Activated naive CD8-positive, alpha-beta T cell (primary cell): ENCODE measurements at regions not wholly inside any gene's neighbourhood (a gene's known extent, or its start where the extent isn't known, plus 50 kb on each side); places are given as distances from the start of the nearest gene placed in this dataset.

Experiments used
- H3K27ac Mint-ChIP-seq: one replicate; pipeline ENCODE4 v1.8.0; 2021; ENCODE audit warnings: mixed read lengths
- H3K27me3 Mint-ChIP-seq: one replicate; pipeline ENCODE4 v1.8.0; 2021; ENCODE audit warnings: mixed read lengths
- H3K36me3 Mint-ChIP-seq: one replicate; pipeline ENCODE4 v1.8.0; 2021; ENCODE audit warnings: mixed read lengths
- H3K4me1 Mint-ChIP-seq: one replicate; pipeline ENCODE4 v1.8.0; 2021; ENCODE audit warnings: low read depth, mixed read lengths
- H3K4me3 Mint-ChIP-seq: one replicate; pipeline ENCODE4 v1.8.0; 2021; ENCODE audit warnings: mild to moderate bottlenecking, mixed read lengths
- H3K9me3 Mint-ChIP-seq: one replicate; pipeline ENCODE4 v1.8.0; 2021; ENCODE audit warnings: low read depth, mixed read lengths

DNA sequence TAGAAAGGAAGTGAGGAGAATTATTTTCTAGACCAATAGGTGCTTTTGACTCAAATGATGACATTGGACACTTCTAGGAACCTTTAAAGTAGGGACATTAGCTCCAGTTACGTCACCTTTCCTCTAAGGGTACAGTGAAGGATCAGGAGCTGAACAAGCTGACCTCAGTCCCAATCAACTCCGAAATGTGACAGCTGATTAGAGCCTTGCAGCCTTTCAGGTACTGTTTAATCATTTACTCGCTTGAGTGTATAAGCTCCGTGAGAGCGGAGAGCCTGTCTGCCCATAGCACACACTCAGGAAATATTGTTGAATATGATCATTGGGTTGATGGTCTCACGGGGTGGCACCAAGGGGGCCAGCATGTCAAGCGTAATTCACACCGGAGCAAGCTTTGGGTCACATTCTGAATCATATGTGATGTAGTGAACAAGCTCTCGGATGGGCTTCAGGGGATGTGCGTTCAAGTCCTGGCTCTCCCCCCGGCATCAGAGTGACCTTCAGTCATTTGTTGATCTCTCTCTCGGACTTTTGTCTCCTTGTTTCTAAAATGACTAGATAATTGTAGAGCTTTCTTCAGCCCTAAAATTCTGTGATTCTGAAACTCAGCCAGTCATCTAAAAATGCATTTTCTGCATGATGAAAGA, 141.9 kb downstream of the ZIC5 start:
- Mint-ChIP-seq H3K27me3 (no peaks in the 10 kb centered on the region), H3K36me3 (peaks cover 12% of the 10 kb centered on the region), H3K4me3 (no peak overlapping the region)

DNA sequence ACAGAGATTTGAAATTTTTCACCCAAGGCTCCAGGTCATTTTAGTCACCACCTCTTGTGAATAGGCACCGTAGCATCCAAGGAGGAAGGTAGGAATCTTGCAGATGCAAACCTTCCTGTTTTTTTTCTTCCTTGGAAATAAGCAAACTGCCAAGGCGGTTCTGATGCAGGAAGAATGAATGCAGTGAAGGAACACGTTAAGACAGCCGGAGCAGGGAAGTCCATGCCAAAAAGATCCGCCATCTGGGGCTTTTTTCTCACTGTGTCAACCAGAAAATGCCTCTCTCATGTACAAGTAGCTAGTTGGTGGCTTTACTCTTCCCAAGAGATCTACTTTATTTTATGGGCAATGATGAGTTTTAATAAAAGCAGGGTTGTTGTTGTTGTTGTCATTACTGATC, 142.4 kb downstream of the ZIC5 start:
- Mint-ChIP-seq H3K4me3 (no peak overlapping the region), H3K27ac (no peak overlapping the region), H3K4me1 (no peaks in the 10 kb centered on the region), H3K27me3 (no peaks in the 10 kb centered on the region), H3K9me3 (no peaks in the 10 kb centered on the region), H3K36me3 (peaks cover 17% of the 10 kb centered on the region)

More for the DNA sequence above, 141.9 kb downstream of the ZIC5 start:
- no peak overlapping the region for H3K27ac Mint-ChIP-seq
- H3K9me3 Mint-ChIP-seq = no peaks in the 10 kb centered on the region
- no peaks in the 10 kb centered on the region for H3K4me1 Mint-ChIP-seq

DNA sequence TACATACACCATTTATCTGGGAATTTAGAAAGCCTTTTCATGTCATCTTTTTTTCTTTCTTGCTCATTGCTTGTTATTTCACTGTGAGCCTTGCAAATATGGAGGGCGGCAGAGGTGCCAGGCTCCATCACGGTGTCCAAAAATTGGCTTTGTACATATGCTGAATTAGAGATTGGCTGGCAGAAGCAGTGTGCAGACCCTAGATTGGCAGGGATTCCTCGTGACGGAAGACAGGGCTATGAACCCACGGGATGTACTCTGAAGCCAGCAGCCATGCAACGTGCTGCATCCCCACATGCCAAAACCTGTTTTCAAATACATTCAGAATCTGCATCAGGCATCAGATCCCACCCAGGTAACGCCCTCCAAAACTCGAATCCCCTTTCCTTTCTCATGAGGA, 142.8 kb downstream of the ZIC5 start:
- Mint-ChIP-seq H3K4me3 (no peak overlapping the region), H3K9me3 (no peaks in the 10 kb centered on the region), H3K27me3 (no peaks in the 10 kb centered on the region), H3K4me1 (no peaks in the 10 kb centered on the region), H3K36me3 (peaks cover 17% of the 10 kb centered on the region), H3K27ac (no peak overlapping the region)

DNA sequence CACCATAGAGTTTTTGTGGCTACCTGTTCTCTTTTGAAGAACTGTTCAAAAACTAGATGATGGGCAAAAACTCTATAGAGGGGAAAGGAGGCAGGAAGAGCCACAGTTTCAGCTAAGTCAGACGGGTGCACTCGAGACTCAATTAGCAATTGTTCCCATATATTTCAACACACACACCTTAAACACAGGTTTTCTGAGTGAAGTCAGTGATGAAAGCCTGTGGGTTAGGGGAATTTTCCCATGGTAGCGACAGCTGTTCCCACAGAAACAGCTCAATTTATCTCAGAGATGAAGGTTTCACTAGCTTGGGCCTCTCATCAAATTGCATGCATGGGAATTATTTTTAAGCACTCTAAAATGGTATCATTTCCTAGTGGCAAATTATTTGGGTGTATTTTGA, 143.4 kb downstream of the ZIC5 start:
- no peaks in the 10 kb centered on the region for H3K27me3 Mint-ChIP-seq
- peaks cover 17% of the 10 kb centered on the region for H3K36me3 Mint-ChIP-seq
- H3K9me3 Mint-ChIP-seq = no peaks in the 10 kb centered on the region
- H3K27ac Mint-ChIP-seq = no peak overlapping the region
- no peaks in the 10 kb centered on the region for H3K4me1 Mint-ChIP-seq
- no peak overlapping the region for H3K4me3 Mint-ChIP-seq

DNA sequence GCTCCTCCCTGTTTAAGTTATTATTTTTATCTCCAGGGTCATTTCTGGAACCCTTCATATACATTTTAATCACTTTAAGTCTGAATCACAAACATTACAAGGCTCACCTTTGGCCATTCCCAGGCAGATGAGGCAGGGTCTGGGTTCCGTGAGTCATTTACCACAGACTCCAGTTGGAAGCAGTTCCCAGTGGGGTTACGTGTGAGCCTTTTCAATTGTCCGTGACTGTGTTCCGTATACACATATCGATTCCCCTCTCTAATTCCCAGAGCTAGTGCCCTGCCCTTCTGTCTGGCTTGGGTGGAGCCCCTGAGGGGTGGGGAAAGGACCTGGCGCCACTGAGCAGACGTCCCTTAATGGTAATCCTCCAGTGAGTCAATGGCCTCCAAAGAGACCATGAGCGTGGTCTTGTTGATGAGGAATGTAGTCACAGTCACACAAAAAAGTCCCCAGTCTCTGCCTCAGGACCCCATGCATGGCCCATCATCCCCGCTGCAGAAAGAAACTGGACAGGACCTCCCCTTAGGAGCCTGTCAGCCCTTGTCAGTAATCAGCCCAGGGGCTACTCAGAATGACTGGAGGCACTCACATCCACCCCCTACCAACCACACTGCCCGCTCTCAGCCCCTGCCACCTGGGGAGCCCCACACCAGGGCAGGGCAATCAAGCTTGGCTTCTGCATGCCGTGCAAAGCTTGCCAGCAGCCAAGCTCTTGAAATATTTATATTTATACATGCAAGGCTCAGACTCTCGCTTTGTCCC, 144.4 kb downstream of the ZIC5 start:
- Mint-ChIP-seq H3K4me1 (no peaks in the 10 kb centered on the region), H3K9me3 (peaks cover 4% of the 10 kb centered on the region), H3K4me3 (no peak overlapping the region), H3K27me3 (no peaks in the 10 kb centered on the region), H3K36me3 (peaks cover 20% of the 10 kb centered on the region), H3K27ac (no peak overlapping the region)

DNA sequence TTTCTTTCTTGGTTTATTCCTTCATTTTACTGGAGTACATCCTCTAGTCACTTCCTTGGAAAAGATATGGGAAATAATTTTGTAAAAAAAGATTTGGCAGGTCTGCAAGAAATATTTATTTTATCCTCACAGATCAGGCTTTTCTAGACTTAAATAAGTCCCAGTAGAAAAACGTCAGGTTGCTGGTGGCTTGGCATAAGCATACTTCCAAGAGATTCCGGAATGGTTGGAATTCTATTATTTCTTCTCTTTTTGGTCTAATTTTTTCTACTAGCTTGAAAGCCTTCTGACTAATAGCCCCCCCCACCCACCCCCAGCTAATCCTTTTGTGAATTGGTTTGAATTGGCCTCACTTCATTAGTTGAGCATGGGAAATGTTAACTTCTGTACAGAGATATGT, 147.6 kb downstream of the ZIC5 start:
- no peak overlapping the region for H3K27ac Mint-ChIP-seq
- no peaks in the 10 kb centered on the region for H3K27me3 Mint-ChIP-seq
- H3K36me3 Mint-ChIP-seq = peaks cover 20% of the 10 kb centered on the region
- no peak overlapping the region for H3K4me3 Mint-ChIP-seq
- peaks cover 4% of the 10 kb centered on the region for H3K9me3 Mint-ChIP-seq
- H3K4me1 Mint-ChIP-seq = no peaks in the 10 kb centered on the region

DNA sequence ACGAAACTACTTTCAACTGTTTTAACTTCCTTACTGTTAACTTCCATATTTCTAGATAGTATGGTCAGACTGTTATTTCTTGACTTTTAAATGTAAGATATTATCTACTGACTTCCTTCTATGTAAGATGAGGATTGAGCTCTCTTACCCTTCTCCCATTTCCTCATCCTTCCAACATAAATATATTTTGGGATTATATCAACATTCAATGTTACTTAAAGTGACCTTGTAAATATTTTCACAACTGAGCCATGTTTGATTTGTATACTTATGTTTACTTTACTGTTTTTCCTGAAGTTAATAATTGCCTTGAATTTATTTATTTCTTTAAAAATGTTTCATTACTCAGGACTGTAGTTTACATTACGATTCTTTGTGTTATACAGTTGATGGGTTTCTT, 148.7 kb downstream of the ZIC5 start:
- Mint-ChIP-seq H3K4me1 (peaks cover 9% of the 10 kb centered on the region), H3K4me3 (no peak overlapping the region), H3K27me3 (no peaks in the 10 kb centered on the region), H3K9me3 (peaks cover 4% of the 10 kb centered on the region), H3K27ac (no peak overlapping the region), H3K36me3 (peaks cover 15% of the 10 kb centered on the region)

DNA sequence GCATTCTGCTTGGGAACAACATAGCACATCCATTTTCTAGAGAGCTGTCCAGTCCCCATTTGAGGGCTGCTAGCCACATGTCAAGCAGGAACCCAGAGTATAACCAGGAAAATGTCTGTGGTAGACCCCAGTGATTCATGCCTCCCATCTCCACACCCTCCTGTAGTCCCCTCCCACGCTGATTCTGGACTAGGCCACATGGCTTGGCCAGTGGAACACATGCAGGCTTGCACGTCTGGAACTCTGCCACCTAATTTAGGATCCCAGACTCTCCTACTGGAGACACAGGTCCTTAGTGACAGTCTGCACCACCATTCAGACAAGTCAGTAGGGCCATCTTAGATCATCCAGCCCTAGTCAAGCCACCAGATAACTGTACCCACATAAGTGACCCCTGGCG, 149.8 kb downstream of the ZIC5 start:
- peaks cover 15% of the 10 kb centered on the region for H3K4me1 Mint-ChIP-seq
- H3K36me3 Mint-ChIP-seq = peaks cover 14% of the 10 kb centered on the region
- no peaks in the 10 kb centered on the region for H3K27me3 Mint-ChIP-seq
- no peak overlapping the region for H3K4me3 Mint-ChIP-seq
- H3K9me3 Mint-ChIP-seq = peaks cover 4% of the 10 kb centered on the region
- no peak overlapping the region for H3K27ac Mint-ChIP-seq

DNA sequence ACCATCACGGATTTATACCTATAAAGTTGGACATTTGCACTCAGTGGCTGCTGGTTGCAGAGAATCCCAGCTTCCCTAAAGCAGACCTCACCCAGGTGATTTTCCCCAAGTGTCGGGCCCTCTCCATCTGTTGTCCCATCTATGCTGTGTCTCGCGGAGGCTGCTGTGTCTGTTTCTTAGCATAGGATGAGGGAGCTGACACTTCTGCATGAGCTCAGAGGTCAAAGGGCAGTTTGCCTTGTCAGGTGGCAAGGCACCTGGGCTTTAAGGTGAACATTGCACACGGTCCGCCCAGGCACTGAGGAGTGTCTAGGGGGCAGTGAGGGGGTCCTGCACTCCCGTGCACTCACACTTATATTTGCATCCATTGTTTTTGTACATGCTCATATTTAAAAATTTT, 151.6 kb downstream of the ZIC5 start:
- no peaks in the 10 kb centered on the region for H3K27me3 Mint-ChIP-seq
- H3K9me3 Mint-ChIP-seq = peaks cover 4% of the 10 kb centered on the region
- H3K4me3 Mint-ChIP-seq = no peak overlapping the region
- peaks cover 16% of the 10 kb centered on the region for H3K4me1 Mint-ChIP-seq
- H3K27ac Mint-ChIP-seq = no peak overlapping the region
- peaks cover 14% of the 10 kb centered on the region for H3K36me3 Mint-ChIP-seq

DNA sequence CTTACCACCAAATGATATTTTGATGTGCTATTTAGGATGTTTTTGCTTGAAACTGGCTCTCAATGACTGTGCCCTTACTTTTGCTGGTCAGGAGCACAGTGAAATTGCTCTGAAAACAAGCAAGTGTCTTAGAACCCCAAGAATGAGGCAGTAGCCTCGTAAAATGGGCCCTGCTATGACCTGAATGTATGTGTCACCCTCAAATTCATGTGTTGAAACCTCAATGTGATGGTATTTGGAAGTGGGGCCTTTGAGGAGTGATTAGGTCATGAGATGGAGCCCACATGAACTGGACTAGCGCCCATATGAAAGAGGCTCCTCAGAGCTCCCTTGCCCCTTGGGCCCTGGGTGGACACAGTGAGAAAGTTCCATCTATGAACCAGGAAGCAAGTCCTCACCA, 155.2 kb downstream of the ZIC5 start:
- no peak overlapping the region for H3K27ac Mint-ChIP-seq
- H3K27me3 Mint-ChIP-seq = no peaks in the 10 kb centered on the region
- H3K4me3 Mint-ChIP-seq = no peak overlapping the region
- no peaks in the 10 kb centered on the region for H3K9me3 Mint-ChIP-seq
- peaks cover 16% of the 10 kb centered on the region for H3K4me1 Mint-ChIP-seq
- no peaks in the 10 kb centered on the region for H3K36me3 Mint-ChIP-seq

DNA sequence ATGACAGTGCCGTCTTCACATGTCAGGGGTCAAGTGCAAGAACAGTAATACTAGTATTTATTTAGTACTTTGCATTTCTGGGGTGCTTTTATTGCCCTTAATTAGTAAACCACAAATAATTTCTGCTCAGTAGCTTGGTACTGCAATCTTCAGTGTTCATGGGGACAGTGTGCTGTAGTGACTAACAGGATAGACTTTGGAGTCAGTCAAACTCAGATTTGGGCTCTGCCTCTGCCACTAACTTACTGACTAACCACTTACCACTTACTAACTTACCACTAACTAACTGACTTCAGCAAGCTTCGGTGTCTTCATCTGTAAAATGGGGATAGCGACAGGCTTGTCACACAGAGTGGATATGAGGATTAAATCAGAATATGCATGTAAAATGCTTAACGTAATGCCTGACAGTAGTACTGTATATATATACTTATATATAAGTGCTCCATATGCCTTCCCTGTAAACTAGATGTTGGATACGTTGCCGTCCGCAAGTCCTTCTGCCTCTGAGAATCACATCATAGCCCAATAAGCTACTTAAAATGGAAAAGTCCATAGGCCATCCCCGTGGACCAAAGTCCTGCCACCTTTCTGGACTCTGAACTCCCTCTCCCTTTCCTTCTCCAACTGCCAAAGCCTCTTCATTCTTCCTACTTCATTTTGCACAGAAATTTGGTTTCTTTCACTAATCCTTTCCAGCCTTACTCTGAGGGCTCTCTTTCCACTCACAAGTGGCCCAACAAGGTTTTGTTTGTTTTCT, 158.1 kb downstream of the ZIC5 start:
- H3K4me1 Mint-ChIP-seq = peaks cover 14% of the 10 kb centered on the region
- no peak overlapping the region for H3K27ac Mint-ChIP-seq
- no peak overlapping the region for H3K4me3 Mint-ChIP-seq
- H3K36me3 Mint-ChIP-seq = no peaks in the 10 kb centered on the region
- no peaks in the 10 kb centered on the region for H3K9me3 Mint-ChIP-seq
- H3K27me3 Mint-ChIP-seq = no peaks in the 10 kb centered on the region

DNA sequence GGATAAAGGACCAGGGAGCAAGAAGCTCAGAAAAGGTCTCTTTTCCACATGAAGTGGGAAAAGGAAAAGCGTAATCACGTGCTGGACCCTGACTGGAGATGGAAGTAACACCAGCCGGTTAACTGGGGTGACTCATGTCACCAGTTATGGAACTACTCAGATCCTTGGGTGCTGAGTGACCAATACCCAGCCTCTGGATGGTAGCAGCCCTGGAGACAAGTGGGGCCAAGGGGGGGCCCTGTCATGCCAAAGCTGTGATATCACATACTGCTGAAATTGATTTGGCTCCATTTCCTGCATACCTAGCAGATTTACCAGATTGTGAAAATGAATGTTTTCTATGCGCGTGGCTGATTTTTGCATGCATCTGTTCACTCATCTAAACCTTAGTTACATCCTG, 158.9 kb downstream of the ZIC5 start:
- Mint-ChIP-seq H3K36me3 (no peaks in the 10 kb centered on the region), H3K9me3 (no peaks in the 10 kb centered on the region), H3K27ac (no peak overlapping the region), H3K27me3 (no peaks in the 10 kb centered on the region), H3K4me3 (no peak overlapping the region), H3K4me1 (peaks cover 5% of the 10 kb centered on the region)

DNA sequence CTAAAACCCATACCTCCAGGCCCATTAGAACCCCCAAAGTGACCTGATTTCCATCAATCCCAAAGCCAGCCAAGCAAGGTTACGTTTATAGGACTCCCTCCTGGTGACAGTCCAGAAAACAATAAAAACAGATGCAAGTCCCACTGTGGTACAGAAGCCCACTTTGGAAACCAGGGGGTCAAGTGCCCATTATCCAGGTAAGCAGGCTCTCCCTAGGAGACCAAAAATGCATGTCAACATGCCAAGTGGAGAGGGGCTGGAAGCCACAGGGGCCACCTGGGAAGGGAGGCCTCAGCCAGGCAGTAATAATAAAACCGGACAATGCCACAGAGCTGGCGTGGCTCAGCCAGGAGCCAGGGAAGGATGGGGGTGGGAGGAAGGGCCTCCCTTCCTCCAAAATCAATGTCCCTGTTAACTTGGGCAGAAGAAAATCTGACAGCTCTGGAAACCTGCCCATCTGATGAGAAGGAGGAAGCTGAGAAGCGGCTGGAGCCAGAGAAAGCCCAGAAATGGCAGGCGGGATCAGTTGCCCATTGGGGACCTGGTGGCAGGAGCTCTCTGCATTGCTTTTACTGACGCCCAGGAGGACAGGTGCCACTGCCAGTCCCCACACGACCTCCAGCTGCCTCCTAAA, 160.4 kb downstream of the ZIC5 start:
- peaks cover 5% of the 10 kb centered on the region for H3K36me3 Mint-ChIP-seq
- no peak overlapping the region for H3K27ac Mint-ChIP-seq
- no peak overlapping the region for H3K4me3 Mint-ChIP-seq
- H3K9me3 Mint-ChIP-seq = no peaks in the 10 kb centered on the region
- no peaks in the 10 kb centered on the region for H3K4me1 Mint-ChIP-seq
- H3K27me3 Mint-ChIP-seq = no peaks in the 10 kb centered on the region

DNA sequence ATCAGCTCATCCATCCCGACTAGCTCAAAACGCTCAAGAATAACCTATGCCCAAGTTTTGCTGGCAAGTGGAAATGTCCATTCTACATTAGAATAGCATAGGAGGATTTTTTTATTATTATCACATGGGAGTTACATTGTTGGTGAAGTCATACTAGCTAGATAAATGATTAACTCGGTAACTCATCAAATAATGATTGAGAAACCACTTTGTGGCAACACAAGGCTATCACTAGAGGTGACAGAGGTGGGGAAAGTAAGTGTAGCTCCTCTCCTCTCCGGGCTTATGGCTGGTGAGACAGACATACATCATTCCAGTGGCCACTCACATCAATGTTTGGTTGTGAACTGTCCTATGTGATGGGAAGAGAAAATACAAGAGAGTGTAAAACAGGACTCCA, 161.6 kb downstream of the ZIC5 start:
- H3K4me3 Mint-ChIP-seq = no peak overlapping the region
- H3K27me3 Mint-ChIP-seq = no peaks in the 10 kb centered on the region
- peaks cover 8% of the 10 kb centered on the region for H3K36me3 Mint-ChIP-seq
- H3K9me3 Mint-ChIP-seq = no peaks in the 10 kb centered on the region
- no peaks in the 10 kb centered on the region for H3K4me1 Mint-ChIP-seq
- H3K27ac Mint-ChIP-seq = no peak overlapping the region

DNA sequence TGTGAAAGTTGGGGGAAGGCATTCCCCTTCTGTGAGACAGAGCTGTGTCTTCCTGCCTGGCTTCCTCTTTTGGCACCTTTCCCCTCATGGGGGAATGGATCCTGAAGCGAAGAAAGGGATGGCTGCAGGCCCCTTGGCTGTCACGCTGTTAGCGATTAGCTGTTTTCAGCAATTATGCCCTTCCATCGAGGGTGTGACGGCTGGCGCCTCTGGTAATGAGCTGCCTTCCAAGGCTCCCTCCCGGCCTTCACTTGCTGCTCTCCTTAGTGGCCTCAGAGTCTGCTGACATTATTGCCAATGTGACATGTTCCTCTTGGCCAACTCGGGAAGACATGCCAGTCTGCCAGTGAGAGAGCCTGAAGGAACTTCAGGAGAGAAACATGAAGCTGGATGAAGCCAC, 162.1 kb downstream of the ZIC5 start:
- Mint-ChIP-seq H3K9me3 (no peaks in the 10 kb centered on the region), H3K4me3 (no peak overlapping the region), H3K27ac (no peak overlapping the region)

More for the DNA sequence above, 162.1 kb downstream of the ZIC5 start:
- Mint-ChIP-seq H3K27me3 (no peaks in the 10 kb centered on the region), H3K36me3 (peaks cover 10% of the 10 kb centered on the region), H3K4me1 (no peaks in the 10 kb centered on the region)
